GM19397 (cell line): ENCODE measurements at regions not wholly inside any gene's neighbourhood (a gene's known extent, or its start where the extent isn't known, plus 50 kb on each side); places are given as distances from the start of the nearest gene placed in this dataset.
"Not testable (repeated sequence)": the region's sequence is repeated elsewhere in the genome, so short reads cannot be mapped to it uniquely, and the experiment has no call there.

Experiments
- ATAC-seq: cut with Tn5 transposase; IDR thresholded peaks from one replicate; pipeline ENCODE4 v1.9.1; 2021; ENCODE audit warnings: mild to moderate bottlenecking, moderate library complexity; ENCODE audit not compliant: unreplicated experiment

DNA sequence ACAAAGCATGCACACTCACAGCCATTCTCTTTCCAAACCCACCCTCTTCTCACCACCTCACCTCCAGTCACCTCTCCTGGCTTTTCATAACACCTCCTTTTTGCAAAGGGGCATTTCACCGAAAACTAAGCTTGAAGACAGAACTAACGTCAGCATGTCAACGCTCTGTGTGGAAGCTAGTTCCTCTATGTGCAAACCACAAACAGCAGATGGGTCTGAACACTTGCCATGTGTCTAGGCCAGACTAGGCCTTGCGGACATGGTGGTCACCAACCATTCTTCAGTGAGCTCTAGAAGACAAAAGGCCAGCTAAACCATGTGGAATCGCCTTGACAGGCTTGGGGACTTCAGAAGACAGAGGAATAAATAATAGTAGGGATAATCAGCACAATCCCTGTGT is 148.5 kb downstream of the TXNL1 start:
- ATAC-seq, result no peak

- ATAC-seq, result no peak
These were observed 149.7 kb downstream of the TXNL1 start for GRCh38 chr18:56488739-56489138.

DNA sequence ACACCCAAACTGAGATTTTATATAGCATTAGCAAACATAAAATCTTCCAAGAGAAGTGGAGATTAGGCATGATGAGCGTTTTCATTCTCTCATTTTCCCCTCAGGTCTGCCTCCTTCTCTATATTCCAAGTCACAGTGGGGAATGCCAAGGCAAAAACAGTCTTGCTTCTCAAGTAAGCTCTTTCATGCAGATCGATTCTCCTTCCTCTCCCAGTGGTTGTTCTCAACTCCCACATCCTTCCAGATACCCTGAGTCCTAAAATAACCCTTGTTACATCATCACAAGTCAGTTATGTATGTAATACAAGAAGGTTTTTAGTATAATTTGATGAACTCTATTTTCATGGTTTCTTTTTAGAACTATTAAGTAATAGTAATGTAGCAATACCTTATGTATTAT is 150.6 kb downstream of the TXNL1 start:
- ATAC-seq, result no peak

DNA sequence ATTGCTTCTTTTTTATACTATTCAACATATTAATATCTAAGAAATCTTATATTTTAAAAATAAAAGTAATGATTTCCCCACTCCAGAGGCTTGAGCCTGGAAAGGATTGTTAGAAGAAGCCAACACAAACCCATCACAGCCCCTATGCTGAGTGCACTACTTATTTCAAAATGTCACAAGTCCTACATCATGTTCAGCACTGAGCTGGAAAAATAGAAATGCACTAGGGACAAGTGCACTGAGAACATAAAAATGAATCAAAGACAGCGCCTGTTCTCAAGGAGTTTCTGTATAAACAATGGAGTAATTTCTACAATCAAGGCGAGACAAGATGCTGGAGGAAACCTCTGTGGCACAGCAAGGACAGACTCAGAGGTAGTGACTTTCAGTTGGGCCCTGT is 155.0 kb downstream of the TXNL1 start:
- no peak for ATAC-seq

GRCh38 chr18:56482813-56483212 is 155.6 kb downstream of the TXNL1 start:
- not testable (repeated sequence) for ATAC-seq

GRCh38 chr18:56481751-56482150 is 156.6 kb downstream of the TXNL1 start:
- no peak for ATAC-seq

GRCh38 chr18:56479841-56480240 is 158.6 kb downstream of the TXNL1 start:
- no peak for ATAC-seq

DNA sequence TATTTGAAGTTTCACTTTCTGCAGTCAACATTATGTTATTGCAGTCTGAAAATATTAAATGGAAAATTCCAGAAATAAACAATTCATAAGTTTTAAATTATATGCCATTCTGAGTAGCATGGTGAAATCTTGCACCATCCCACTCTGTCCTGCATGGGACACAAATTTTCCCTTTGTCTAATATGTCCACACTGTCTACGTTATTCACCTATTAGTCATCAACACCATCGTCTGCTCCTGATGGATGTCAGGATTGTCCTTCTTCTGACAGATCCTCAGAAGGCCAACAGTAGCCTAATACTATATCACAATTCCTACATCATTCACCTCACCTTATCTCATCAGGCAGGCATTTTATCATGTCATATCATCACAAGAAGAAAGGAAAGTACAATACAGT is 163.1 kb downstream of the TXNL1 start:
- no peak for ATAC-seq

GRCh38 chr18:56473400-56474024 is 164.9 kb downstream of the TXNL1 start:
- ATAC-seq, result no peak

- no peak for ATAC-seq
These were observed 167.7 kb downstream of the TXNL1 start for GRCh38 chr18:56470406-56471351.

- ATAC-seq, result no peak
These were observed 168.8 kb downstream of the TXNL1 start for GRCh38 chr18:56469582-56469981.

GRCh38 chr18:56468396-56468795 is 170.0 kb downstream of the TXNL1 start:
- ATAC-seq, result no peak

- no peak for ATAC-seq
These were observed 176.1 kb downstream of the TXNL1 start for GRCh38 chr18:56462276-56462675.

DNA sequence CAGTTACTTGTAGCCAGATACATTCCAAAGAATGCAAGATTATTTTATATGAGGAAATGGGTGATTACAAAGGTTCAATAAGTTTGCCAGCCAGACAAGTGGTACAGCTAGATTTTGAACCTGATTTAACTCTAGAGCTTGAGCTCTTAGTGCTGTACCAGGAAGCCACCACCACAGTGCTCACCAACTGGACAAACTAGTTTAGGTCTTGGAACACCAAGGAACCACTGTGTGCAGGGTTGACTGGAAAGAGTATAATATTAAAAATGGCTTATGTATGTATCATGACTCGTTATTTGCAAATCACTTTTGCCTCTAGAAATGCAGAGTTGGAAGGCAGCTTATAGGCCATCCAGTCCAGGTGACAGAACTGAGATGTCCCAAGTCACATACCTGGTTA is 177.2 kb downstream of the TXNL1 start:
- ATAC-seq, result no peak

DNA sequence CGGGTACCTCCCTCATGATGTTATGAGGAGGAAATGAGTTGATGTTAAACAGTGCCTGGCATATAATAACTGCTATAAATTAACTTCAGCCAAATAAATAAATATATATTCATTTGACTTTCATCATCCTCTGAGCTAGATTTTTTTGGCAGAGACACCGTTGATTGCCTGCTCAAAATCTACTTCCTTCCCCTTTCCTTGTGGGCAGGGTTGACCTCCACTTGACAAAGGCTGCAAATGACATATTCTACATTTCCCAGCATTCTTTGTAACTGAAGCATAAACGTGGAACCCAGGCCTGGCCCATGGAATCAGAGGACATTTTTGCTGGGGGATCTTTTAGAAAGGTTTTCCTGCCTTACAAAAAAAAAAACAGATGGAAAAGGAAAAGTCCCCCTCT is 177.8 kb downstream of the TXNL1 start:
- no peak for ATAC-seq

GRCh38 chr18:56458770-56459712 is 179.4 kb downstream of the TXNL1 start:
- ATAC-seq, result no peak

- ATAC-seq, result no peak
These were observed 182.5 kb downstream of the TXNL1 start for GRCh38 chr18:56455874-56456273.

- ATAC-seq, result no peak
These were observed 183.3 kb downstream of the TXNL1 start for GRCh38 chr18:56455141-56455540.

- no peak for ATAC-seq
These were observed 184.8 kb downstream of the TXNL1 start for GRCh38 chr18:56453631-56454030.

DNA sequence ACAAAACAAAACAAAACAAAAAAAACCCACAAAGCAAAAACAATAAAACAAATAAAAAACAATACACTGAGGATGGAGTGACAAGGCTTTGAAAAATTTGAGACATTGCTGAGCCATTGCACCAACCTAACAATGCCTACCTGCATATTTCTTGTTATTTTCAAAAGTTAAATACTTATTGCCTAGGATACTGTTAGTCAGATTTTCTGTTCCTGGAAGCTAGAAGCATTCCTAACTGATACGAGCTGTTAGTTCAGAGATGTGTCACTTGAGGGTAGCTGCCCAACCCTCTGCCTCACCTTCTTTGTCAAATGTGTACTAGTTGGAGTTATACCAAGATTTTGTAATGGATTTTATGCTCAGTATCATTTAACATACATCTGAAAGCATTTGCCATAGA is 187.2 kb downstream of the TXNL1 start:
- ATAC-seq, result no peak

- ATAC-seq, result no peak
These were observed 189.6 kb downstream of the TXNL1 start for GRCh38 chr18:56448751-56449150.
